ENCODE measurements at regions not wholly inside any gene's neighbourhood (a gene's known extent, or its start where the extent isn't known, plus 50 kb on each side); places are given as distances from the start of the nearest gene placed in this dataset.

- Histone ChIP-seq H3K9me3 (ENCODE audit: control insufficient read depth, insufficient read depth, low read depth, low read length) (no peaks in the 10 kb centered on the region), H3K9ac (ENCODE audit: insufficient read depth, low read length) (no peak overlapping the region), H3K4me1 (ENCODE audit: control insufficient read depth, extremely low read depth, insufficient read depth, low read length) (no peaks in the 10 kb centered on the region), H3K79me2 (ENCODE audit: control insufficient read depth, insufficient read depth, low read length) (no peaks in the 10 kb centered on the region), H3K36me3 (ENCODE audit: control insufficient read depth, insufficient read depth, low read length) (no peaks in the 10 kb centered on the region), H3K4me3 (replicated peaks in 1 of 4; ENCODE audit: control extremely low read depth in 1 of 4, insufficient read depth in 1 of 4, low read depth in 3 of 4, low read length in 4 of 4) (no peak overlapping the region), H3K4me2 (ENCODE audit: extremely low read depth, insufficient read depth, low read length) (no peak overlapping the region), H2AFZ (ENCODE audit: low read length) (no peak overlapping the region), H3K27me3 (ENCODE audit: control insufficient read depth, insufficient read depth, low read length) (no peaks in the 10 kb centered on the region), H3K27ac (ENCODE audit: insufficient read depth, low read length) (no peak overlapping the region), H4K20me1 (ENCODE audit: control insufficient read depth, extremely low read depth, insufficient read depth, low read length) (no peaks in the 10 kb centered on the region)
- no peak for DNase-seq (ENCODE audit: low read depth in 2 of 2)
- TF ChIP-seq EZH2 (IDR thresholded peaks at IDR 0.05; ENCODE audit: low read length, missing control alignments): no peak
- TF ChIP-seq, protein P1, sequence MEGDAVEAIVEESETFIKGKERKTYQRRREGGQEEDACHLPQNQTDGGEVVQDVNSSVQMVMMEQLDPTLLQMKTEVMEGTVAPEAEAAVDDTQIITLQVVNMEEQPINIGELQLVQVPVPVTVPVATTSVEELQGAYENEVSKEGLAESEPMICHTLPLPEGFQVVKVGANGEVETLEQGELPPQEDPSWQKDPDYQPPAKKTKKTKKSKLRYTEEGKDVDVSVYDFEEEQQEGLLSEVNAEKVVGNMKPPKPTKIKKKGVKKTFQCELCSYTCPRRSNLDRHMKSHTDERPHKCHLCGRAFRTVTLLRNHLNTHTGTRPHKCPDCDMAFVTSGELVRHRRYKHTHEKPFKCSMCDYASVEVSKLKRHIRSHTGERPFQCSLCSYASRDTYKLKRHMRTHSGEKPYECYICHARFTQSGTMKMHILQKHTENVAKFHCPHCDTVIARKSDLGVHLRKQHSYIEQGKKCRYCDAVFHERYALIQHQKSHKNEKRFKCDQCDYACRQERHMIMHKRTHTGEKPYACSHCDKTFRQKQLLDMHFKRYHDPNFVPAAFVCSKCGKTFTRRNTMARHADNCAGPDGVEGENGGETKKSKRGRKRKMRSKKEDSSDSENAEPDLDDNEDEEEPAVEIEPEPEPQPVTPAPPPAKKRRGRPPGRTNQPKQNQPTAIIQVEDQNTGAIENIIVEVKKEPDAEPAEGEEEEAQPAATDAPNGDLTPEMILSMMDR (conservative IDR thresholded peaks at IDR 0.05 in 1 of 2, IDR thresholded peaks at IDR 0.05 in 1 of 2; ENCODE audit: low read depth in 1 of 2, low read length in 2 of 2): no peak
Observed at GRCh38 chr7:156527458-156527890, 113.1 kb upstream of the RNF32 start.

- no peak overlapping the region for H3K9ac ChIP-seq (ENCODE audit: insufficient read depth, low read length)
Observed at GRCh38 chr7:156524818-156525597, 115.6 kb upstream of the RNF32 start.

GRCh38 chr7:156523447-156524048 lies 117.0 kb upstream of the RNF32 start:
- Histone ChIP-seq H3K4me1 (ENCODE audit: control insufficient read depth, extremely low read depth, insufficient read depth, low read length) (no peaks in the 10 kb centered on the region), H3K4me2 (ENCODE audit: extremely low read depth, insufficient read depth, low read length) (no peak overlapping the region), H4K20me1 (ENCODE audit: control insufficient read depth, extremely low read depth, insufficient read depth, low read length) (no peaks in the 10 kb centered on the region), H2AFZ (ENCODE audit: low read length) (no peak overlapping the region), H3K4me3 (replicated peaks in 1 of 4; ENCODE audit: control extremely low read depth in 1 of 4, insufficient read depth in 1 of 4, low read depth in 3 of 4, low read length in 4 of 4) (no peak overlapping the region), H3K27ac (ENCODE audit: insufficient read depth, low read length) (no peak overlapping the region), H3K27me3 (ENCODE audit: control insufficient read depth, insufficient read depth, low read length) (no peaks in the 10 kb centered on the region), H3K9ac (ENCODE audit: insufficient read depth, low read length) (no peak overlapping the region), H3K9me3 (ENCODE audit: control insufficient read depth, insufficient read depth, low read depth, low read length) (no peaks in the 10 kb centered on the region), H3K36me3 (ENCODE audit: control insufficient read depth, insufficient read depth, low read length) (no peaks in the 10 kb centered on the region), H3K79me2 (ENCODE audit: control insufficient read depth, insufficient read depth, low read length) (no peaks in the 10 kb centered on the region)
- TF ChIP-seq, protein P1 (conservative IDR thresholded peaks at IDR 0.05 in 1 of 2, IDR thresholded peaks at IDR 0.05 in 1 of 2; ENCODE audit: low read depth in 1 of 2, low read length in 2 of 2): no peak
- TF ChIP-seq EZH2 (IDR thresholded peaks at IDR 0.05; ENCODE audit: low read length, missing control alignments): no peak
- DNase-seq (ENCODE audit: low read depth in 2 of 2): no peak

More at GRCh38 chr7:156524818-156525597, 115.6 kb upstream of the RNF32 start:
- Histone ChIP-seq H3K9me3 (ENCODE audit: control insufficient read depth, insufficient read depth, low read depth, low read length) (no peaks in the 10 kb centered on the region), H2AFZ (ENCODE audit: low read length) (no peak overlapping the region), H3K27ac (ENCODE audit: insufficient read depth, low read length) (no peak overlapping the region), H3K27me3 (ENCODE audit: control insufficient read depth, insufficient read depth, low read length) (no peaks in the 10 kb centered on the region), H3K4me1 (ENCODE audit: control insufficient read depth, extremely low read depth, insufficient read depth, low read length) (no peaks in the 10 kb centered on the region), H3K36me3 (ENCODE audit: control insufficient read depth, insufficient read depth, low read length) (no peaks in the 10 kb centered on the region), H3K4me3 (replicated peaks in 1 of 4; ENCODE audit: control extremely low read depth in 1 of 4, insufficient read depth in 1 of 4, low read depth in 3 of 4, low read length in 4 of 4) (no peak overlapping the region), H3K4me2 (ENCODE audit: extremely low read depth, insufficient read depth, low read length) (no peak overlapping the region), H4K20me1 (ENCODE audit: control insufficient read depth, extremely low read depth, insufficient read depth, low read length) (no peaks in the 10 kb centered on the region), H3K79me2 (ENCODE audit: control insufficient read depth, insufficient read depth, low read length) (no peaks in the 10 kb centered on the region)
- no peak for DNase-seq (ENCODE audit: low read depth in 2 of 2)
- TF ChIP-seq EZH2 (IDR thresholded peaks at IDR 0.05; ENCODE audit: low read length, missing control alignments): no peak
- TF ChIP-seq, protein P1 (conservative IDR thresholded peaks at IDR 0.05 in 1 of 2, IDR thresholded peaks at IDR 0.05 in 1 of 2; ENCODE audit: low read depth in 1 of 2, low read length in 2 of 2): no peak
